Cardiac muscle cell (in vitro differentiated cells and primary cell): ENCODE measurements at regions not wholly inside any gene's neighbourhood (a gene's known extent, or its start where the extent isn't known, plus 50 kb on each side); places are given as distances from the start of the nearest gene placed in this dataset.
"Not testable (repeated sequence)": the region's sequence is repeated elsewhere in the genome, so short reads cannot be mapped to it uniquely, and the experiment has no call there.

Source experiments
- DNase-seq, 2 donors: peaks; one replicate each; pipeline versions ENCODE4 v3.0.0 to v3.0.0-alpha.2; 2010 to 2017; ENCODE audit warnings: low read depth in 1 of 2, low spot score in 1 of 2
- H3K27ac ChIP-seq: fragments of 200-600 bp; sonication (generic); 2 replicates; pipeline ENCODE4 v1.5.1; 2016
- H3K27me3 ChIP-seq: fragments of 200-600 bp; sonication (generic); 2 replicates; pipeline ENCODE4 v1.6.0; 2016; ENCODE audit warnings: control low read depth
- H3K36me3 ChIP-seq: fragments of 200-600 bp; sonication (generic); 2 replicates; pipeline ENCODE4 v1.5.1; 2016; ENCODE audit warnings: control low read depth
- H3K4me1 ChIP-seq: fragments of 200-600 bp; sonication (generic); 2 replicates; pipeline ENCODE4 v1.8.1; 2017; ENCODE audit warnings: low read depth, mild to moderate bottlenecking, mixed run types
- H3K4me3 ChIP-seq: fragments of 200-600 bp; sonication (generic); 2 replicates; pipeline ENCODE4 v1.5.1; 2016; ENCODE audit warnings: mild to moderate bottlenecking
- H3K9me3 ChIP-seq: fragments of 200-600 bp; sonication (generic); 2 replicates; pipeline ENCODE4 v1.5.1; 2017; ENCODE audit warnings: low read depth, mild to moderate bottlenecking, control low read depth
- CTCF ChIP-seq: IDR thresholded peaks from 2 replicates; pipeline ENCODE4 v1.5.1; 2012; ENCODE audit warnings: low read depth, mild to moderate bottlenecking, low read length

GRCh38 chr2:14781142-14781541 is 148.6 kb downstream of the LRATD1 start:
- H3K4me1 ChIP-seq = no peaks in the 10 kb centered on the region
- H3K27ac ChIP-seq = no peak overlapping the region
- DNase-seq = no peak
- H3K9me3 ChIP-seq = no peaks in the 10 kb centered on the region
- no peak for TF ChIP-seq CTCF
- no peaks in the 10 kb centered on the region for H3K36me3 ChIP-seq
- no peak overlapping the region for H3K4me3 ChIP-seq
- H3K27me3 ChIP-seq = no peaks in the 10 kb centered on the region

GRCh38 chr2:14788814-14789213 is 156.3 kb downstream of the LRATD1 start:
- H3K9me3 ChIP-seq, H3K27ac ChIP-seq, DNase-seq, H3K27me3 ChIP-seq, H3K36me3 ChIP-seq, H3K4me3 ChIP-seq, H3K4me1 ChIP-seq: not testable (repeated sequence)

- DNase-seq = no peak
- Histone ChIP-seq H3K36me3 (no peaks in the 10 kb centered on the region), H3K4me1 (no peaks in the 10 kb centered on the region), H3K27me3 (no peaks in the 10 kb centered on the region), H3K4me3 (no peak overlapping the region), H3K9me3 (no peaks in the 10 kb centered on the region), H3K27ac (no peak overlapping the region)
- TF ChIP-seq CTCF = no peak
These were observed 157.6 kb downstream of the LRATD1 start for GRCh38 chr2:14790041-14790640.

- H3K4me3 ChIP-seq = no peak overlapping the region
- DNase-seq = no peak
- no peaks in the 10 kb centered on the region for H3K4me1 ChIP-seq
- no peak for TF ChIP-seq CTCF
- H3K27ac ChIP-seq = no peak overlapping the region
- no peaks in the 10 kb centered on the region for H3K27me3 ChIP-seq
- no peaks in the 10 kb centered on the region for H3K36me3 ChIP-seq
- H3K9me3 ChIP-seq = no peaks in the 10 kb centered on the region
These were observed 171.5 kb downstream of the LRATD1 start for GRCh38 chr2:14803994-14804393.

- H3K4me3 ChIP-seq = no peak overlapping the region
- H3K36me3 ChIP-seq = no peaks in the 10 kb centered on the region
- TF ChIP-seq CTCF = no peak
- H3K27me3 ChIP-seq = no peaks in the 10 kb centered on the region
- DNase-seq = no peak
- H3K4me1 ChIP-seq = no peaks in the 10 kb centered on the region
- no peak overlapping the region for H3K27ac ChIP-seq
- H3K9me3 ChIP-seq = no peaks in the 10 kb centered on the region
These were observed 172.4 kb downstream of the LRATD1 start for GRCh38 chr2:14804902-14805301.

- Histone ChIP-seq H3K4me3 (no peak overlapping the region), H3K9me3 (no peaks in the 10 kb centered on the region), H3K27me3 (no peaks in the 10 kb centered on the region), H3K36me3 (no peaks in the 10 kb centered on the region), H3K27ac (no peak overlapping the region), H3K4me1 (no peaks in the 10 kb centered on the region)
- TF ChIP-seq CTCF = no peak
- no peak for DNase-seq
These were observed 174.1 kb downstream of the LRATD1 start for GRCh38 chr2:14806613-14807012.
